ENCODE measurements at regions not wholly inside any gene's neighbourhood (a gene's known extent, or its start where the extent isn't known, plus 50 kb on each side); places are given as distances from the start of the nearest gene placed in this dataset.

DNA sequence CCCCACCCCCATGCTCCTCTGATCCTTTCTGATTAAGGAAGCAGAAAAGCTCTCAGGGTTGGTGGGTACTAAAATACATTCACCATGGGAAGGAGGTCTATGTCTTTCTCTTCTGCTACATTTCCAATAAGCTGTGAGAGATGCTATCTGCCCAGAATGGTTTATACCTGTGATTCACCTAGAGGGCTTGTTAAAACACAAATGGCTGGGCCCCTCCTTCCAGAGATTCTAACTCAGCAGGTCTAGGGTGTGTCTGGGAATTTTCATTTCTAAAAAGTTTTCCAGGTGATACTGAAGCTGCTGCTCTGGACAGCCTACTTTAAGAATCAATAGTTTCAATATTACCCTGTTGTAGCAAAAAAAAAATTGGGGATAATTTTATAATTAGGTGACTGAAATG lies 772.2 kb upstream of the ZEB2 start:
- TF ChIP-seq, protein P1, sequence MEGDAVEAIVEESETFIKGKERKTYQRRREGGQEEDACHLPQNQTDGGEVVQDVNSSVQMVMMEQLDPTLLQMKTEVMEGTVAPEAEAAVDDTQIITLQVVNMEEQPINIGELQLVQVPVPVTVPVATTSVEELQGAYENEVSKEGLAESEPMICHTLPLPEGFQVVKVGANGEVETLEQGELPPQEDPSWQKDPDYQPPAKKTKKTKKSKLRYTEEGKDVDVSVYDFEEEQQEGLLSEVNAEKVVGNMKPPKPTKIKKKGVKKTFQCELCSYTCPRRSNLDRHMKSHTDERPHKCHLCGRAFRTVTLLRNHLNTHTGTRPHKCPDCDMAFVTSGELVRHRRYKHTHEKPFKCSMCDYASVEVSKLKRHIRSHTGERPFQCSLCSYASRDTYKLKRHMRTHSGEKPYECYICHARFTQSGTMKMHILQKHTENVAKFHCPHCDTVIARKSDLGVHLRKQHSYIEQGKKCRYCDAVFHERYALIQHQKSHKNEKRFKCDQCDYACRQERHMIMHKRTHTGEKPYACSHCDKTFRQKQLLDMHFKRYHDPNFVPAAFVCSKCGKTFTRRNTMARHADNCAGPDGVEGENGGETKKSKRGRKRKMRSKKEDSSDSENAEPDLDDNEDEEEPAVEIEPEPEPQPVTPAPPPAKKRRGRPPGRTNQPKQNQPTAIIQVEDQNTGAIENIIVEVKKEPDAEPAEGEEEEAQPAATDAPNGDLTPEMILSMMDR (conservative IDR thresholded peaks at IDR 0.05) = no peak
- no peak for TF ChIP-seq EZH2 (IDR thresholded peaks at IDR 0.05; ENCODE audit: low read depth)
